CD4-positive, alpha-beta T cell treated with Interleukin-4 for 1 hour (primary cell): ENCODE measurements at regions not wholly inside any gene's neighbourhood (a gene's known extent, or its start where the extent isn't known, plus 50 kb on each side); places are given as distances from the start of the nearest gene placed in this dataset.

Experiments
- DNase-seq, 2 donors: peaks; one replicate each; pipeline ENCODE4 v3.0.0-alpha.2; 2020 to 2022

- DNase-seq = no peak
Measured at GRCh38 chr5:103374473-103374963, 116.0 kb downstream of the MACIR start.

GRCh38 chr5:103373597-103374472, 115.3 kb downstream of the MACIR start:
- DNase-seq = no peak

- DNase-seq = no peak
Measured at GRCh38 chr5:103371046-103371607, 112.6 kb downstream of the MACIR start.

GRCh38 chr5:103369125-103370120, 110.9 kb downstream of the MACIR start:
- DNase-seq = no peak

- no peak for DNase-seq
Measured at GRCh38 chr5:103367702-103368101, 109.1 kb downstream of the MACIR start.

GRCh38 chr5:103366918-103367549, 108.5 kb downstream of the MACIR start:
- no peak for DNase-seq

GRCh38 chr5:103364074-103364473, 105.5 kb downstream of the MACIR start:
- DNase-seq = no peak

- no peak for DNase-seq
Measured at GRCh38 chr5:103362211-103362610, 103.6 kb downstream of the MACIR start.

- no peak for DNase-seq
Measured at GRCh38 chr5:103360475-103360874, 101.9 kb downstream of the MACIR start.

GRCh38 chr5:103358305-103358995, 99.9 kb downstream of the MACIR start:
- no peak for DNase-seq

GRCh38 chr5:103357636-103358035, 99.1 kb downstream of the MACIR start:
- no peak for DNase-seq

GRCh38 chr5:103356350-103357091, 98.0 kb downstream of the MACIR start:
- no peak for DNase-seq

GRCh38 chr5:103355579-103355978, 97.0 kb downstream of the MACIR start:
- no peak for DNase-seq

GRCh38 chr5:103354446-103354845, 95.9 kb downstream of the MACIR start:
- no peak for DNase-seq

- no peak for DNase-seq
Measured at GRCh38 chr5:103353581-103353980, 95.0 kb downstream of the MACIR start.

- DNase-seq = no peak
Measured at GRCh38 chr5:103347716-103348423, 89.3 kb downstream of the MACIR start.

GRCh38 chr5:103346162-103346748, 87.7 kb downstream of the MACIR start:
- DNase-seq = no peak

- no peak for DNase-seq
Measured at GRCh38 chr5:103345461-103345860, 86.9 kb downstream of the MACIR start.

- DNase-seq = no peak
Measured at GRCh38 chr5:103340717-103341388, 82.3 kb downstream of the MACIR start.
